ENCODE measurements at regions not wholly inside any gene's neighbourhood (a gene's known extent, or its start where the extent isn't known, plus 50 kb on each side); places are given as distances from the start of the nearest gene placed in this dataset.

DNA sequence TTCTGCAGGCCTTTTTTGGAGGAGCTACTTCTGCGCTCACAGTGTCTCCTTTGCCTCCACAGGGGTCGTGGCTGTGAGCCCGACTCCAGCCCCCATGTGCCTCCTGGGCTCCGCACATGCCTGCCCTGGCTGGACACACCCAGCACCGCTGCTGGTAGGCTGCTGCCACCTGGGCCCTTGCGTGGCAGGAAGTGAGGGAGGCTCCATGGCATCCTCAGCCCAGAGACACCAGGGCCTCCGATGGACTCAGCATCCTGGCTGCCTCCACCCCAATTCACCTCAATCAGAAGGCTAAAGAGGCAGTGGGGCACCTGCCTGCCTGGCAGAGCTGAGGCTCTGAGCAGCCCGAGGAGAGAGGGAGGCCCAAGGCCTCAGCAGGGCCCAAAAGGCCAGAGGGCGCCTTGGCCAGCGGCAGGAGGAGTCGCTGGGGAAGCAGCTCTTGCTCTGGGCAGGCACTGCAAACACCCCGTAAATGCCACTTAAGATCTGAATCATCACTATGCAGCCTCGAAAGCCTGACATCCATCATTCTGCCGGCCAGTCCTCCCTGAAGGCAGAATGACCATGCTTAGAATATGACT lies 68.3 kb upstream of the OTOS start:
- no peak for DNase-seq (ENCODE audit: low read depth in 4 of 4, low spot score in 3 of 4)

DNA sequence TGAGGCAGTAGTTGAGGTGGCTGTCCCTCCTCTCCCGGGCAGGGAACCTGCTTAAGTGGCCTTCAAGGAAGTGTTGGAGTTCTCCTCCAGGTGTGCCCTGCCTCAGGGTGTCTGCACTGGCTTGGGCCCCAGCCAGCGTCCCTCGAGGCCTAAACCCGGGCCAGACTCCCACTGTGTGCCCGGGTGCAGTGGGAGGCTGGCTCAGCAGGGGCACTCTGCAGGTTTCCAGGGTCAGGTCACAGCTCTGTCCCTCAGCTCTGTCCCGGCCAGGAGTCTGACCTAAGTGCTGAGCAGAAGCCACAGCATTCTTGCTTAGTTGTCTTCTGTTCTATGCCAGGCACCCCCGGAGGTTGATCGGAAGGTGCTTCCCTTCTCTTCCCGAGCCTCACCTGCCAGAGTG lies 69.0 kb upstream of the OTOS start:
- DNase-seq (ENCODE audit: low read depth in 4 of 4, low spot score in 3 of 4), result no peak

DNA sequence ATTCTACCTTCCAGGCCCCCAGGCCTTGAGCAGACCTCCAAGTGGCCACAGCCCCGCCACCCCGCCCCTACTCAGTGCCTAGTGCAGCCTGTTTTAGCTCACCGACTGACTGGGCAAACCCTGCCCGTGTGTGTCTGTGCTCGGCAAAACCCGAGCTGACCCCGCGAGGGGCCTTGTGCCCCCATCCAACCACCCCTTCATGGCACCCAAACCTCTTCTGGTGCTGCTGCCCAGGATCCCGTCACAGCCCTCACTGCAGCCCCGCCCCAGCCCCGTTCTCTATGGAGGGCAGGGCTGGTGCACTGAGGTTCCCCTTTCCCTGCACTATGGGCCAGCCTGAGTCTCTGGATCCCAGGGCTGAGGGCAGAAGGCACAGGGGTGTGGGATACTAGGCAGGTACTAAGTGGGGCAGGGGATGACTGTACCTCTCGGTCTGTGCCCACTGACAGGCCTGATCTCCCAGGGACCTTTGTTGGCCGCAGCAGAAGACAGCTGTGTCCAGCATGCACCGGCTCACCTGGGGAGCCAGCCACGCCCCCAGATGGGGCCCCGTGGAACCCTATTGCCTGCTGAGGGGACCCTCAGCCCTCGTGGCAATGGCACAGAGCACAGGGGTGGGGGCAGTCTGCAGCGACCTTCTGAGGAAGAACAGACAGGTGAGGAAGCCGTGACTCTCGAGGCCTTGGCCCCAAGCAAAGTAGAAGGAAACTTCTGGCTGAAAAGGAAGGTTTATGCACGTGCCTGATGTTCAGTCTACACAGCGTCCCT lies 69.9 kb upstream of the OTOS start:
- no peak for DNase-seq (ENCODE audit: low read depth in 4 of 4, low spot score in 3 of 4)

DNA sequence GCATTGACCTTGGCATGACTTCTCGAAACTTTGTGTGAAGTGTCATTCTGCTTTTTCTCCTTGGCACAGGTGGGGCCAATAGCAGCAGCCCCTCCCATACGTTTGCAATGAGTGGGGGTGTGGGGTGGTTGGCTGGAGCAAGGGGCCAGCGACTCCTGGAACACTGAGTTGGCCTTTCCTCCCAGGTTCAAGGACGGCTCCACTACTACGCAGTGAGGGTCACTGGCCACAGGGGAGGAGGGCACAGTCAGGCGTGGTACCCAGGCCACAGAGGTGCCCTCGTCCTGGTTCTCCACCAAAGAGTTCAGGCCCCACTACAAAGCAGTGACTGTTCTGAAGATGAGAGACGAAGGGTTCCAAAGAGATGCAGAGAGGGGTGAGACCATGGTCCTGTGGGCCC lies 70.6 kb upstream of the OTOS start:
- DNase-seq (ENCODE audit: low read depth in 4 of 4, low spot score in 3 of 4), result no peak

DNA sequence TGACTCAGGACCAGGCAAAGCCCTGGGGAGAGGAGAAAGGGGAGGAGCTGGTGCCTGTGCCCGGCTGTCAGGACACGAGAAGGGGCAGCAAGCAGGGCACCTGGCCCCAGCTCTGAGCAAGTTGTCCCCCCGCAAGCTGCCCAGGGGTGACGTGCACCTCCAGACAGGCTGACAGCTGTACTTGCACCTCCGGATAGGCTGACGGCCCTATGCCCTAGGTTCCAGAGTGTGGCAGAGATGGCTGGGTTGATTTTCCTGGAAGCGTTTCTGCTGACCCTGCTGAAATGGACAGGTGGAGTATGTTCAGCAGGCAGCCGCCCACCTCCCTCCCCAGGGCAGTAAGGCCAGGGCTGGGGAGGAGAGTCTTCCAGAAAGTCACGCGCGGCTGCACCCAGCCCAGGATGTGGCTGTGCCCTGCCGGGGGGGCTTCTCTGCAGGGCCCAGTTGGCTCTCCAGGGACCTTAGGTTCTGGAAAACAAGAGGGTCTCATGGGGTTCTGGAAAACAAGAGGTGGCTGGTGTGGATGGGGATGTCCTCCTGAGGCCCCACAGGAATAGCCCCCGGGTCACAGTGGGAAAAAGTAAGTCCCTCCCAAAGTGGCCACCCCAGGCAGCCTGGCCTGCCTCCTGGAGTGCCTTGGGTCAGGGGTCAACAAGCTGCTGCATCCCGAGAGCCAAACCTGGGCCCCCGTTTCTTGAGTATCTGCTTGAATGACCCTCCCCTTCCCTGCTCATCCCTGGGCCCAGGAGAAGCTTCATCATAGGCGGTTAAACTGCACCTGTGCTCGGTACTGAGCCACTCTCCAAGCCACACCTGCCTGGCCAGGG lies 71.4 kb upstream of the OTOS start:
- DNase-seq (ENCODE audit: low read depth in 4 of 4, low spot score in 3 of 4), result no peak

DNA sequence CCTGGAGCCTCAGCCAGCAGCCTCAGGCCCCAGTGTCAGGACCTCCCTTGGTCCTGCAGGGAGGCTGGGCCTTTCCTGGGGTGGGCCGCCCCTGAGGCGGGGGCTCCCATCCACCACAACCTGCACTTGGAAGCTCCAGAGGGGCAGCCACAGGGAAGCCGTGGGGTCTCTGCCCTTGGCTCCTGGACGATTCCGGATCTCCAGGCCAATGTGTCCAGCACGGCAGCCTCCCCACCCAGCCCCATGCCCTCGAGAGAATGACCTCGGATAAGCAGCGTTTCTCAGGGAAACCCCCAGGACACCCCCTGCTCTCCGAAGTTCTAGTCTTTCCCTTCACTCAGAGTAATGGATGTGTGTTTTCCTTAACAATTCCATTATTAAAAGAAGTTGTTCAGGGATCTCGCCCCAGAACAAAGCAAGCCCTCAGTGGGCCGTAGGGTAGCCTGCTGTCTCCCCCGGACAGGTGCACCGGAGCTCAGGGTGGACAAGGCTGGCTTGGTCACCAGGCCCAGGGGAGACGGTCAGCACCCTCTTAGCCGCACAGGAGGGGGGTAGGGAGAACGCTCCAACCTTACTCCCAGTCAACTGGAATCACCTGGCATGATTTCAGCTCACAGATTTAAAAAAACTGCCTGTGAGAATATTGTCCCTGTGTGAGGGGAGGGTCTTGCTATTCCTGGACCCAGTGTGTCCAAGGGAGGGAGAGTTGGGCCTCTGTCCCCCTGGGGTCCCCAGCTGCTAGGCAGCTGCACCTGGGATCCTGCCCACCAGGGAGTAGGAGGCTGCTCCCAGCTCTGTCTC lies 72.2 kb upstream of the OTOS start:
- DNase-seq (ENCODE audit: low read depth in 4 of 4, low spot score in 3 of 4), result no peak

DNA sequence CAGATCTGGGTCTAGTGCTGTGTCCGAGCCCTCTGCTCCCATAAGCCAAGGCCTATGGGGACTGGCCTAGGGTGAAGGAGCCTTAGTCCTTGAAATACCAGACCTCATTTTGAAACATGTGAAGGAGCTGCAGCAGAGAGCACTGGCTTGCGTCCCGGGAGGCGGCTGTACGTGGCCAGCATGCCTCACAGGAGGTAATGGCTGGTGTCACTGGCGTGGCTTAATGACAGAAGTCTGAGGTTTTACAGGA lies 72.7 kb upstream of the OTOS start:
- DNase-seq (ENCODE audit: low read depth in 4 of 4, low spot score in 3 of 4), result no peak

DNA sequence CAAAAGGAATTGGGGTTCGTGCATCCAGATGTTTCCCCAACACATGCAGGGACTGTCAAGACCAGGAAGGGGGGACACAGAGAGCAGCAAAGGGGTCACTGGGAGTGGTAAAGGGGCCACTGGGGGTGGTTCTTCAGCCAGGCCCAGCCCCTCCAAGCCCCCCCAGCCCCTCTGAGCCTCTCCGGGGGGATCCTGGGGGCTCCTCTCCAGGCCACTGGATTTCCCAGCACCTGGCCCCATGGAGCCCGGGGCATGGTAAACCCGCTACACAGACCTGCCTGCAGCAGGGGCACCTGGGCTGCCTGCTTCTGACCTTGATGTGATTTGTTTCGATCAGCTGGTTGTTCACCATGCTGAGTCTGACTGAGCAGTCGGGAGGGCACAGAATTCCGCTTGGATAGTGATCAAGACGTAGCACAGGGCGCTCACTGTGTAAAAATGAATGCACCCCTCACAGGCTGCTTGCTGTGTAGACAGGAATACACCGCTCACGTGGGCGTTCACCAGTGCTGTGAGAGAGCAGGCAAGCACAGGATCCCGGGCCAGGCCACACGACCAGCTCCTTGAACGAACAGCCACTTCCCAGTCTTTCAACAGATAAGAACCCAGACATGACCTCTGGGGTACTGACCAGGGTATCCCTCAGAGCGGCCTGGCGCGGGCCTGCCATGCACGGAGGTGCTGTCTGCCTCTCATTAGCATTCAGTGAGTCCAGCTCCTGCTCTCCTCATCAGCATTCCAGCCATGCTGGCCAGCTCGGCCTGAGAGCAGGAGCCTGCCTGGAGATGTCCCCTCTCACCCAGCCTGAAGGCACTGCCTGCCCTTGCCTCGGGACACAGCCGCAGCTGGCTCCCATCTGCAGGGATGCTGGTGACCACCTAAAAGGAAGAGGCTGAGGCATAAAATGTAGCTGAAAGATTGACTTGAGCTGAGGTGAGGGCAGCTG lies 73.3 kb upstream of the OTOS start:
- no peak for DNase-seq (ENCODE audit: low read depth in 4 of 4, low spot score in 3 of 4)

DNA sequence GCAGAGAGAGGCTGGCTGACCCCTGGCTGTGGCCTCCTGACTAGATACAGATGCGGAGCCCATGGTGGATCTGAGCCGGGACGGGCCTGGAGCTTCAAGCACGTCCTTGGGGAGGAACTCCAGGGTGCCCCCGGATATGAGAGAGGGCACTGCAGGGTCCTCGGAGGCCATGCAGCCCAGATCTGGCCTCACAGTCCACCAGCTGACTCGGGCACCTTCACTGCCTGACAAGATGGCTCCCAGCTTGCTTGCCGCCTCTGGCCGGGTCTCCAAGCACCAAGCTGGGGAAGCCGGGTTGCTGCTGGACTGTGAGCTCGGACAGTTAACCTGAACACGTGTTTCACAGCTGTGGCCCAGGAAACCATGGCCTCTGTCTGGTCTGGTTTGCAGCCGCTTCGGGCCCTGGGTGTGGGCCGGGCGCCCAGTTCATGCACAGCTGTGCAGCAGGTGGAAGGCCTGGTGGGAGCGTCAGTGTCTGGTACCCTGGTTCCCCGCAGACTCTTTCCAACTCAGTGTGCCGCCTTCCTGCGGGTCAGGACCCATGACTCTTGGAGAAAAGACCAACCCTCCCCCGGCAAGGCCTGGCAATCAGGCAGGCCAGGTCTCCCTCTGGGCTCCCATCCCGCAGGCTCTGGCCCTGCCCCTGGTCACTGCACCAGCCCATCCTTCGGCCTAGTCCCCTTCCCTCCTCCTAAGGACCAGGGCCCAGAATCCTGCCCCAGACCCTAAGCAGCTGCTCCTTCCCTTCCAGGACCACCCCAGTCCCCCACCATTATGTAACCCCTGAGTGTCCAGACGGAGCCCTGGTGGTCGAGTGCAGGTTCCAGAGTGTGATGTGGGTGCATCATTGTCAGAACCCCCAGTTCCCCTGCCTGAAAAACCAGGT lies 74.6 kb upstream of the OTOS start:
- DNase-seq (ENCODE audit: low read depth in 4 of 4, low spot score in 3 of 4), result no peak

DNA sequence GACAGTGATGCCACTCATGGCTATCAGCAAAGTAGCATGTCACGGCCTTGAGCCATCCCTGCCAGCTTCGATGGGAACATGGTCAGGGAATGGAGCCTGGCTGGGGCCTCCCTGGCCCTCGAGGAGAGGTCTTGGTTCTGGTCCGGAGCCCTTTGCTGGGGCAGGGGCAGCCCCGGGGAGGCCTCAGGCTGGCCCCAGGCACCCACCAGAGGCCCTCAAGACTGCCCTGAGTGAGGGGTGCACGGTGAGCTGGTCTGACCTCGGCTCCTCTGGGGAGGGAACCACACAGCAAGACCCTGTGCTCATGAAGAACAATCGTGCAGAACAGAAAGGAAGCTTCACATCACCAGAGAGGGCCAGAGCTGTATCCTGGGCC lies 75.2 kb upstream of the OTOS start:
- no peak for DNase-seq (ENCODE audit: low read depth in 4 of 4, low spot score in 3 of 4)

DNA sequence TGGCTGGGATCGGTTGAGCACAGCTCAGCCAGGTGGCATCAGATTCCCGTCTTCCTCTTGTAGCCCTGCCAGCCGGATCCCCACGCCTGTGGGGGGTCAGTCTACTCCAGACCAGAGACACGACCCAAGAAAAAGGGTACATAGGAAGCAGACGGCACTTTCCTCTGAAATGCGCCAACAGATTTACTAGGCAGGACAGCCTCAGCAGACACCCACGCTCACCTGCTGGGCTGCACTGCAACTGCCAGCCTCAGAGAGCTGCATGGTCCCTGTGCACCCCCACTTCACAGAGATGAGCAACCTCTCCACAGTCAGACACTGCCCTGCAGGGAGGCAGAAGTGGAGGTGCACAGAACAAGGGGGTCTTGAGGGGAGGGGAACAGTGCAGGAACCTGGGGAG lies 75.7 kb upstream of the OTOS start:
- no peak for DNase-seq (ENCODE audit: low read depth in 4 of 4, low spot score in 3 of 4)

DNA sequence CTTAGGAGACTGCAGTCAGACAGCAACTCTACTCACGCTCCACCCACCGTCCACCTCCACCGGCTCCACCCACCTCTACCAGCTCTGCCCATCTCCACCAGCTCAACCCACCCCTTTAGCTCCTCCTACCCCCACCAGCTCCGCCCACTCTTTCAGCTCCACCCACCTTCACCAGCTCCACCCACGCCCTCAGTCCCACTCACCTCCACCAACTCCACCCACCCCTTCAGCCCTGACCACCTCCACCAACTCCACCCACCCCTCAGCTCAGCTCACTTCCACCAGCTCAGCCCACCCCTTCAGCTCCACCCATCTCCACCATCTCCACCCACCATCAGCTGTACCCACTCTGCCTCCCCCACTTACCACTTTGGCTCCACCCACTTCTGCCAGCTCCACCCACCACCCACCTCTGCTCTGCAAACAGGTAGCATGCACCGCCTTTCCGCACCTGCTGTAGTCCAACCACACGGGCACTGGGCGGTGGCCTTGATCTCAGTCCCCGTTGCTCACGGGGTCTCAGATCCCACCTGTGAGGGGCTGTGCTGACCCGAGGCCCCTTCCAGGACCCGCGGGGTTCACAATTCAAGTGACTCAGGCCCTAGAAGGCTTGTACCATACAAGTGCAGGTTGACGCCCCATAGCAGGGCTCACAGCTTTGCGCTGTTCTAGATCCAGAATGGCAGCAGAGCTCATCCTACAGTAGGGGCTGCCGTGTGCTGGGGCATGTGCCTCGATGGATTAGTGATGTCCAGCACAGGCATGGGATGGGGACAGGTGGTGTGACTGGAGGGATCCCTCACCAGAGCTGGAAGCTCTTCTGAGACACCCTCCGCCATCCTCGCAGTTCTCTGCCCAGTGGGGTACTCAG lies 77.2 kb upstream of the OTOS start:
- no peak for DNase-seq (ENCODE audit: low read depth in 4 of 4, low spot score in 3 of 4)

DNA sequence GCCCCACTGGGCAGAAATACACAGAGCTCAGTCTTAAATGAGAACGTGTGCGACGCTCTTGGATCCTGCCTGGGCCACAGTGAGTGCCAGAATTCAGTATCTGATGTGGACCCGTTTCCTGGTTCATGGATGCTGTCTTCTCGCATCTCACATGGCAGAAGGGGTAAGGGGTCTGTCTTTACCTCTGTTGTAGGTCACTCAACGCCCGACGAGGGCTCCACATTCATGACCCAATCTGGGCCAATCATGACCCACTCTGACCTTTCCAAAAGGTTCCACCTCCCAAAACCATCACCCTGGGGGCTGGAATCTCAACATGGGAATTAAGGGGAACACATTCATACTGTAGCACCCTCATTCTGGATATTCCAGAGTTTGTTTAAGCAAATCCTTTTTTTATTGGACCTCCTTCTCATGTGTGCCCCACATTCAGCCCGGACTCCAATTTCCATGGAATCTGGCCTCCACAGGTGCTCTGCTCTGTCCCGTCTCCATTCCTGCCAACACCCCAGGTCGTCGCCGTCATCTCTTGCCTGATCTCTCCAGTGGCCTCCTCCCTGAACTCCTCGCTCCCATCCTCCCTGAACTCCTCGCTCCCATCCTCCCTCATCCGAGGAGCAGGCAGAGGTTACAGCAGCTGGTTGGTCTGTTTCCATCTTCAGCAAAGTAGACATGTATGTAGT lies 78.9 kb upstream of the OTOS start:
- DNase-seq (ENCODE audit: low read depth in 4 of 4, low spot score in 3 of 4), result no peak

DNA sequence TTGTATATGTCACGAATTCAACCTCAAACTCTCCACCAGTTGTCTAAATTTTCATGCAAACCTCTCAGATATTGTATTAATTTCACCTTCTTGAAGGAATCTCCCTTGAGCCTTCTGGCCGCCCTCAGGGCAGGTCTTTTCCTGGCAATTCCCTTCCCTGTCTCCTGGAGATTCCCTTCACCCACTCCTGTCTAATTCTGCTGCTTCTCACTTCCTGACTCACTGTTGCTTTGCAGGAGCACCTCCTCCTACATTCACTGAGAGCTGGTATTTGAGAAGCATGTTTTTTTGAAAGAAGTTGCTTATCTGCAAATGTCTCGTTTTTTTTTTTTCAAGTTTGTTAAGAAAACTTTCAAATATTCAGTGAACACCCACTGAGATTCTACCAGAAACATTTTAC lies 79.9 kb upstream of the OTOS start:
- DNase-seq (ENCODE audit: low read depth in 4 of 4, low spot score in 3 of 4), result no peak

DNA sequence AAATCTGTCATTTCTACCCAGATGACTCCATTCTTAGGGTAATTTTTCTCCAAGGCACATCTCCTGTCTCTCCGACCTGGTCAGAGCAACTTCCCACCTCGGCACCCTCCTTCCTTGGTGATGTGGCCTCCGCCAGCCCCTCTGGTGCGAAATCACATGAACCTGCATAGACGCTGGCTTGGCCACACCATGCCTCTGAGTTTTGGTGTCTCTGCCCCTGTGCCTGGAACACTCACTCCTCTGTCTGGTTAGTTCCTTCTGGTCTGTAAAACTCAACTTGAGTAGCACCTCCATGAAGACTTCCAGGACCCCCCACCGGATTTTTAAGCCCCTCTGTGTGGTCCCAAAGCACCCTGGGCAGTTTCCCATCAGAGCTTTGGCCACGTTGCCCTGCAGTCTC lies 83.2 kb upstream of the OTOS start:
- no peak for DNase-seq (ENCODE audit: low read depth in 4 of 4, low spot score in 3 of 4)

DNA sequence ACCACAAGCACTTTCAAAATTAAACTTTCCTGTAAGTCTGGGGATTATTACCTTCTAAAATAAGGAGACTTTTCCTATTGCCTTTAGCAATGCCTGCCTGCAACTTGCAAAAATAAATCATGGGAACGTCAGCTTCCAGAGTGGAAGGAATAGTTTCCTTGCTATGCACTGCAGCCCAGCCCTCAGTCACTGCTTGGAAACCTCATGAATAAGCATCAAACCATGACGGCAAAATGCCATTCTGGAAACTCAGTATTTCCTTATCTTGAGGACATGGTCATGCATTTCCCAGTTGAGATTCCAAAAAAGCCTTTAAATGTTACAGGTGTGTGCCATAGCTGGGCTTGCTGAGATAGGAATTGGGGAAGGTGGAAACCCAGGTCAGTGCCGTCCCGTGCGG lies 84.2 kb upstream of the OTOS start:
- DNase-seq (ENCODE audit: low read depth in 4 of 4, low spot score in 3 of 4), result peak in 1 of 4 donors; percentile 47

DNA sequence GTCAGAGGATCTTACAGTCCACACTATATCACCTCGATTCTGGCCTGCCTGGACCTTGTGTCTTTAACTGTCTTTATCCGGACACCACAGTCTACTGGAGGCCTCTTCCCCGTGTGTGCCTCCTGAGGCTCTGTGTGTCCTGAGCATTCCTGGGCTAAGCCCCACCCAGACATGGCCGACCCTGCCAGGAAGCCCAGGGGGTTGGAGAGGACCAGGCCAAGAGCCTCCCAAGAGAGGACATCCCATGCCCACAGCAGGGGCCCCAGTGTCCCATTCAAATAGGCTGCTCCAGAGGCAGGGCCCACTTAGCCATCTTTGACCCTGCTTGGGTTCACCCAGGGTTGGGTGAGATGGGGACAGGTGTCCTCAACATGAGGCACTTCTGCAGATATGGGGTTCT lies 84.7 kb upstream of the OTOS start:
- DNase-seq (ENCODE audit: low read depth in 4 of 4, low spot score in 3 of 4), result no peak

Data from left renal pelvis (tissue), 4 donors.